KOPT-K1 (cell line): ENCODE measurements at regions not wholly inside any gene's neighbourhood (a gene's known extent, or its start where the extent isn't known, plus 50 kb on each side); places are given as distances from the start of the nearest gene placed in this dataset.

Experiments used
- H3K27ac ChIP-seq: fragments of 200-600 bp; sonication (generic); 2 replicates; pipeline ENCODE4 v1.5.1; 2016; ENCODE audit warnings: antibody characterized with exemption, mild to moderate bottlenecking, low read depth, low read length; ENCODE audit not compliant: poor library complexity, severe bottlenecking
- H3K36me3 ChIP-seq: fragments of 200-600 bp; sonication (generic); 2 replicates; pipeline ENCODE4 v1.5.1; 2017; ENCODE audit warnings: antibody characterized with exemption, mild to moderate bottlenecking, low read length, moderate library complexity; ENCODE audit not compliant: insufficient read depth
- H3K9me3 ChIP-seq: fragments of 200-600 bp; sonication (generic); 2 replicates; pipeline ENCODE4 v1.5.1; 2017; ENCODE audit warnings: antibody characterized with exemption, low read length, mild to moderate bottlenecking; ENCODE audit not compliant: insufficient read depth, poor library complexity, severe bottlenecking

DNA sequence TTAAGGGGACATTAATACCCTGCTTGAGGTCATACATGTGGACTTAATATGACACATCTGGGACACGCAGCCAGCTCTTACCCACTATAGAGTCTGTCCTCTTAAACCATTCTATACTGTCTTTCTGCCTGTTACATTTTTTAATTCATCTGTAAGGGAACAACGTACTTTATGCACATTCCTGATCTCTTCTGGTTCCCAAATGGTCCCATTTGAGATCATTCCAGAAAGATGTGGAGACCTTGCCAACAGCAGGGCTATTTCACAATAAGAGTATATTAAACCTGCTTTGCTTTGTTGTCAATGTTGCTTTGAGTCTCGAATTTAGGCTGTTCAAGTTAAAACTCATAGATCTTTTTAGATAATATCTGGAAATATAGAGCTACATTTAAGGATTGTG is 332.2 kb upstream of the RAG2 start:
- Histone ChIP-seq H3K27ac (no peak overlapping the region), H3K9me3 (no peaks in the 10 kb centered on the region), H3K36me3 (no peaks in the 10 kb centered on the region)

DNA sequence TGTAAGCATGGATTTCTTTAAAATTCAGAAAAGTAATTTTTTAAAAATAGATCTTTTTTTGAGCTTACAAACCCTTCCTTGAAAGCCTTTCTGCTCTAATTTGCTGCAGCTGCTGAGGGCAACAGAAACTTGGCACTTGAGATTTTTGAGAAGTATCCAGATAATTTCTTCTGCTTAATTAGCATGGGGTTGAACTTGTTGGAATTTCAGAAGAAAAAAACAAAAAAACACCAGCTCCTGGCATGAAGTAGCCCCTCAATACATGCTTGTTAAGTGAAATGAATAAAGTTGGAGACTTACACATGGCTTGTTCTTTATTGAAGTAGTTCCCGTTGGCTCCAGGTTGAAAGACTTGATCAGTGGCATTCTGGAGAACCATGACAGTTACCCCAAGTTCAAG is 331.4 kb upstream of the RAG2 start:
- no peaks in the 10 kb centered on the region for H3K9me3 ChIP-seq
- H3K36me3 ChIP-seq: no peaks in the 10 kb centered on the region
- no peak overlapping the region for H3K27ac ChIP-seq

DNA sequence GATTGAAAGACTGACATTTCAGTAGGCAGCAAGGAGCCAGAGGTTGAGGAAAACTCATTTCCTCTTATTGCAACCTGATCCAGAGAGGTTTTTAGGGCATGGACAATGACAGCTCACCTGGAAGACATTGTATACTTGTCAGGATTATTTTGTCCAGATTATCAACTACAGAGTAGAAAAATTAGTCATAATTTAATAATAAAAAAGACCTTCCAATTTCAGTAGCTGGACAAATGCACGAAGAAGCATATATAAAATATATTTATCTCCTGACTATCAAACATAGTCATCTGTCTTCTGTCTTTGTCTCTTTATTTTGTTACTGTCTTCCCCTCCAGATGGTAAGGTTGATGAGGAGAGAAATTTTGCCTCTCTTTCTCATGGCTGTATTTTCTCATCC is 330.6 kb upstream of the RAG2 start:
- Histone ChIP-seq H3K36me3 (no peaks in the 10 kb centered on the region), H3K9me3 (no peaks in the 10 kb centered on the region), H3K27ac (no peak overlapping the region)

- Histone ChIP-seq H3K9me3 (no peaks in the 10 kb centered on the region), H3K36me3 (no peaks in the 10 kb centered on the region), H3K27ac (no peak overlapping the region)
These were observed 301.8 kb upstream of the RAG2 start for GRCh38 chr11:36899800-36900199.

- no peaks in the 10 kb centered on the region for H3K36me3 ChIP-seq
- no peaks in the 10 kb centered on the region for H3K9me3 ChIP-seq
- no peak overlapping the region for H3K27ac ChIP-seq
These were observed 292.8 kb upstream of the RAG2 start for GRCh38 chr11:36890841-36891240.

DNA sequence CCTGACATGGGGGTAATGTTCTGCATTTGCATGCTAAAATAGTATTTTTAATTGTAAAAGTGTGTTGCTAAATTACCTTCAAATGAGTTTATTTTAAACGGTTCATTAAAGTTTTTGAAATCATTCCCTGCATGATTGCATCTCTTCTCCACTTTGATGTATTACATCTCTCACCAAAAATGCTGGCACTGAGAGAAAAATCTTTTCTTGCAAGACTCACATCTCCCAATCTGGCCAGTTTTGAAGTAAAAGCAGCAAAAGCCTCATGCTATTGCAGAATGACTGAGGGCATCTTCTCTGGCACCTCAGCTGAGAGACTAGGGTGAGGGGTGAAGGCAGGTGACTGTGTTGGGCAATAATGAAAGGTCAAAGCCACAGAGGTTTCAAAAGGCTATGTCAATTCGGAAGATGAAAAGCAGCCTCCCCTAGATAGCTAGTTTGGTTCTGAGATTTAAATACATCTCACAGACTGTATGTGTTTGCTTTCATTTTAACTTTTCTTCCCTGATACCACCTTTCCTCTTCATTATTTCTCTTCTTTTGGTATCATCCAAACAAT is 292.2 kb upstream of the RAG2 start:
- Histone ChIP-seq H3K36me3 (no peaks in the 10 kb centered on the region), H3K27ac (no peak overlapping the region), H3K9me3 (no peaks in the 10 kb centered on the region)

DNA sequence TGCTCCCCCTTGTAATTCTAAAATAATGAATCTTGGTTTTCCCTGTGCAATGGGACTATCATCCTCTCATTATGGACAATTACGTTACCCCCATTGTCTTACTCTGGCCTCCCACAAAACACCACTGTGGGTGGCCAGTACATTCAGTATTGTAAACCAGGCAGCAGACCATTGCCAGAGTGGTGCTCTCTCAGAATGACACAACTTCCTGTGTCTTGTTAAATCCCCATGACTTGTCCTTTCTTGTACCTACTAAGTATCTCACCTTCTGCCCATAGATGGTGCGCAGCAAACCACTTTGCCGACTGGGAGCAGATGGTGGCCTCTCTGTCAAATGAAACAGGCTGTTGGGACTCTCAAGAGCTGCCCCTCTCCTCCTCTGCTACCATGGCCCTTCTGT is 287.1 kb upstream of the RAG2 start:
- no peak overlapping the region for H3K27ac ChIP-seq

DNA sequence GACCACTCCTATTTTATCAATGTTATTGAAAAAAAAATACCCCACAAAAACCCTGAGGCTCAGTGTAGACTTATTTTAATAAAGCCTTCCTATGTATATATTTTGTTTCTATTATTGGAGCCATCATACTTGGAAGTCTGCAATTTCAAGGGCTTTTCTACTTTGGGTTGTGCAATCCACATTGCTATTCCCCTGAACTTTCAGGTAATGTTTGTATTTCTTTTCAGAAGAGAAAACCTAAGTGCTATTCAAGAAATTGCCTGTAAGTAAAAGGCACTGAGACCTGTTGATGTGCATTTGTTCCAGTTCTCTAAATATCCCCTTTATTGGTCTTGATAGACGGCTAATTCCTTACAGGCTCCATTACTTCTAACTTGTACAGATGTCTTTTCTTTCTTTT is 280.7 kb upstream of the RAG2 start:
- Histone ChIP-seq H3K9me3 (no peaks in the 10 kb centered on the region), H3K36me3 (no peaks in the 10 kb centered on the region), H3K27ac (no peak overlapping the region)

More for the DNA sequence above, 287.1 kb upstream of the RAG2 start:
- Histone ChIP-seq H3K36me3 (no peaks in the 10 kb centered on the region), H3K9me3 (no peaks in the 10 kb centered on the region)

DNA sequence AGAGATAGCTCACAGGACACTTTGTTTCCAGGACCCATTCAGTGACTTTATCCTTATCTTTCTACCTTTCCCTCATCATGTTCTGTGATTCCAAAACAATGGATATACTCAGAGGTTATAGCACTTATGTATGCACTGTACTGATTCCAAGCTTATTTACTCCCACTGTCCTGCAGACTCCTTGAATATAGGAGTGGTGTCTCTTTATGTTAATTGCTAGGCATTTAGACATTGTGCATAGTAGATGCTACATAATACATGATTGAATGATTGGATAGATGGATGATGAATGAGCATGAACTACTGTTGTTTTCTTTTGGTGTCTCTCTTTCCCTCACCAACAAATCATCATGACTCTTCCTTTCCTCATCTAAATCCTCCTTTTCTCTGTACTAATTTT is 279.1 kb upstream of the RAG2 start:
- Histone ChIP-seq H3K27ac (no peak overlapping the region), H3K36me3 (no peaks in the 10 kb centered on the region), H3K9me3 (no peaks in the 10 kb centered on the region)

DNA sequence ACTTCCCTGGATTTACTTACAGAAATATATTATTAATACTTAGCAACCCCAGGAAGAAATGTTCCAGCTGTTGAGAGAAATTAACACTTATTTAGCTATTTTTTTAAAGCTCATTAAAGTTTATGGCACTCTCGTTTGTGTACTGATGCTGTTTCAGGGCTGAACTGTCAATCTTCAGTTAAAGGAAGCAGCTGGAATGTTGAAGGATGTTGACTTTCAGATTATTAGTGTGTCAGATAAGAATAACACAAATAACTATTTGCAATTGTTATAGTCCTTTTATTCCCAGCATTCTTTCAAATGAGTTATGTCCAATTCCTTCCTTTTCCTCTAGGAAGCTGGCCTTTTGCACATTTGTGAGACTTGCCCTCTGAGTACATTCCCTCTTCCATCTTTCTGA is 278.2 kb upstream of the RAG2 start:
- Histone ChIP-seq H3K27ac (no peak overlapping the region), H3K9me3 (no peaks in the 10 kb centered on the region), H3K36me3 (no peaks in the 10 kb centered on the region)

- Histone ChIP-seq H3K9me3 (no peaks in the 10 kb centered on the region), H3K27ac (no peak overlapping the region), H3K36me3 (no peaks in the 10 kb centered on the region)
These were observed 276.3 kb upstream of the RAG2 start for GRCh38 chr11:36874291-36874690.

GRCh38 chr11:36870361-36870760 is 272.3 kb upstream of the RAG2 start:
- no peaks in the 10 kb centered on the region for H3K36me3 ChIP-seq
- no peak overlapping the region for H3K27ac ChIP-seq
- no peaks in the 10 kb centered on the region for H3K9me3 ChIP-seq

- no peaks in the 10 kb centered on the region for H3K36me3 ChIP-seq
- H3K9me3 ChIP-seq: no peaks in the 10 kb centered on the region
- H3K27ac ChIP-seq: no peak overlapping the region
These were observed 270.3 kb upstream of the RAG2 start for GRCh38 chr11:36868380-36868779.

DNA sequence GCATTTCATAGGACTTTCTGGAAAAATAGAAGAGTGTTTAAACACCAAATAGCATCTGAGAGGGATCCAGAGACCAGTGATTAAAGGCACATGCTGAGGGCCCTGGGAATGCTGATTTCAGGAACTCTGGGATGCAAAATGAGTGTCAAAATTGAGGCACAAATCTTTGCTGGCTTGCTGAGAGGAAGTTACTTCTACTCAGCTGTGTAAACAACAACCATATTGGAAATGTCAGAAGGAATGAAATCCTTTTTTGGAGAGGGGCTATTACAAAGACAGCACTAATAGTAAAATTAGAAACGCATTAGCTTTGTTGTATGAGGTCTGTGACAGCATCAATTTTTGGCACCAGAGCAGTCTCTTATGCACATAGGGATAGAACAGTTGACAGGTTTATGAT is 267.8 kb upstream of the RAG2 start:
- Histone ChIP-seq H3K9me3 (no peaks in the 10 kb centered on the region), H3K27ac (no peak overlapping the region), H3K36me3 (no peaks in the 10 kb centered on the region)

GRCh38 chr11:36854875-36855274 is 256.8 kb upstream of the RAG2 start:
- Histone ChIP-seq H3K27ac (no peak overlapping the region), H3K9me3 (no peaks in the 10 kb centered on the region), H3K36me3 (no peaks in the 10 kb centered on the region)

GRCh38 chr11:36848660-36849059 is 250.6 kb upstream of the RAG2 start:
- Histone ChIP-seq H3K36me3 (no peaks in the 10 kb centered on the region), H3K27ac (no peak overlapping the region), H3K9me3 (no peaks in the 10 kb centered on the region)

DNA sequence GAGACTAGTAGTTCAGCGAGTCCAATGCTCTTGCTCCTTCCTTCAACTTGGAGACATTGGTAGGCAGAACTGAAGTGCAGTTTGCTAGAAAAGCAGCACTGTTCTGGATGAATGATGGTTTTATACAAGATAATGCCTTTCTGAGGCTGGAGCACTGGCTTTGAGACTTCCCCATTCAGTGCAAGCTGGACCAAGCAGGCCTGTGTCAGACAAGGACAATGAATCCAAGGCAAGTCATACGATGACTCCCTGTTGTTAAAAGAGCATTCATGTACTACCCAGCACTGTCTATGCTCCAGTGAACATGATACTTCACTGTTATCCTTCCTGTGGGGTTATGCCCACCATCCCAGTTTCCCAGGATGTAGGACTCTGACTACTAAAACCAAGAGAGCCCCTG is 242.3 kb upstream of the RAG2 start:
- H3K36me3 ChIP-seq: no peaks in the 10 kb centered on the region
- H3K27ac ChIP-seq: no peak overlapping the region
- no peaks in the 10 kb centered on the region for H3K9me3 ChIP-seq
